ENCODE measurements at regions not wholly inside any gene's neighbourhood (a gene's known extent, or its start where the extent isn't known, plus 50 kb on each side); places are given as distances from the start of the nearest gene placed in this dataset.

DNA sequence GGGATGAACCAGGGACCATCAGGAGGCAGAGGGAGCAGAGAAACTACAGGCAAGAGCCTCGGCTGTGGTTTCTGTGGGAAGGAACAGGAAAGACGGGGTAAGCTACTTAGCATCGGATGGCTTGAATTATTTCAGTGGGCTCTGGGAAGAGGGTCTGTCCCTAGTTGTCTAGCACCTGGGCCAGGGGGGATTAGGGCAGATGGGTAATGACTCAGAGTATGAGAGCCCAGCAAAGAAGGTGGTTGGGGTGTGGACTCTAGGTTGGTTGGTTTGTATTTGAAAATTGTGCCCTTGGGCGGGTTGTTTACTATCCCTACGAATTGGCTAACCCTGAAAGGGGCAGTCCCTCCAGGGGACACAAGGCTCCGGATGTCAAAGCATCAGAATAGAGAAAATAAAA is 148.5 kb upstream of the TAB2 start:
- TF ChIP-seq, protein P1, sequence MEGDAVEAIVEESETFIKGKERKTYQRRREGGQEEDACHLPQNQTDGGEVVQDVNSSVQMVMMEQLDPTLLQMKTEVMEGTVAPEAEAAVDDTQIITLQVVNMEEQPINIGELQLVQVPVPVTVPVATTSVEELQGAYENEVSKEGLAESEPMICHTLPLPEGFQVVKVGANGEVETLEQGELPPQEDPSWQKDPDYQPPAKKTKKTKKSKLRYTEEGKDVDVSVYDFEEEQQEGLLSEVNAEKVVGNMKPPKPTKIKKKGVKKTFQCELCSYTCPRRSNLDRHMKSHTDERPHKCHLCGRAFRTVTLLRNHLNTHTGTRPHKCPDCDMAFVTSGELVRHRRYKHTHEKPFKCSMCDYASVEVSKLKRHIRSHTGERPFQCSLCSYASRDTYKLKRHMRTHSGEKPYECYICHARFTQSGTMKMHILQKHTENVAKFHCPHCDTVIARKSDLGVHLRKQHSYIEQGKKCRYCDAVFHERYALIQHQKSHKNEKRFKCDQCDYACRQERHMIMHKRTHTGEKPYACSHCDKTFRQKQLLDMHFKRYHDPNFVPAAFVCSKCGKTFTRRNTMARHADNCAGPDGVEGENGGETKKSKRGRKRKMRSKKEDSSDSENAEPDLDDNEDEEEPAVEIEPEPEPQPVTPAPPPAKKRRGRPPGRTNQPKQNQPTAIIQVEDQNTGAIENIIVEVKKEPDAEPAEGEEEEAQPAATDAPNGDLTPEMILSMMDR (IDR thresholded peaks at IDR 0.05; ENCODE audit: insufficient read depth, low read length, poor library complexity, severe bottlenecking): no peak
- Histone ChIP-seq H3K36me3 (ENCODE audit: control insufficient read depth, insufficient read depth, low read length) (no peaks in the 10 kb centered on the region), H3K27me3 (ENCODE audit: control insufficient read depth, insufficient read depth, low read length) (no peaks in the 10 kb centered on the region), H3K4me3 (ENCODE audit: low read depth, low read length) (no peak overlapping the region)
- DNase-seq (ENCODE audit: low read depth): no peak

DNA sequence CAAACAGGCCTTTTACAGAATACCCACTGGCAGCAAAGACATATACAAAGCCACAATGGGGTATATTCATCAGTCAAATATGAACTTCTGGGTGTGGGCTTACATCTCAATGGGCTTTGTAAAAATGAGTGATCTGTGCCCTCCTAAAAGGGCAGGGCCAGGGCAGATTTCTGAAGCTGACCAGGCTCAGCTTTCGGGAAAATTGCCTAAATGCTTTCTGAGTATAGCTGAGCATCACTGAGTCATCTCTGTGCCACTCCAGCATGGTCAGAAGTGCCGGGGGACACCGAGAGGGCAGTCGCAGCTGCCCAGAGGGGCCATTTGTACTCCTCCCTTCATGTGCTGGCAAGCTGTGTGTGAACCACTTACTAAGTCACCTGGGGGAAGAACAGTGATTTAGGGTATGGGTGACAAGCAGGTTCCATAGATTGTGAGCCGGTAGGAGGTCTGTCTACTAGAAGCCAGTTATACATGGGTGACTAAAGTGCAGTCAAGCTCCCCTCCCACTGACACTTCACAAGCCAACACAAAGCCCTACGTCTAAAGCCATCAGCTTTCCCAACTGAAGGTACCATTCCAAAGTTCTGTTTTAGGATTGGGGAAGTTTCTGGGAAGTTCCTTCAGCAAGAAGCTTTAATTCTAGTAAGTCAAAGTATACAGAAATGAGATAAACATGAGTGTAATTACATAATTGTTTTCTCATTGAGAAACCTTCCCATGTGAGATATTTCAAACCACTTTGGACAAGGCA is 147.6 kb upstream of the TAB2 start:
- Histone ChIP-seq H3K36me3 (ENCODE audit: control insufficient read depth, insufficient read depth, low read length) (no peaks in the 10 kb centered on the region), H3K27me3 (ENCODE audit: control insufficient read depth, insufficient read depth, low read length) (no peaks in the 10 kb centered on the region), H3K4me3 (ENCODE audit: low read depth, low read length) (no peak overlapping the region)
- DNase-seq (ENCODE audit: low read depth): no peak
- TF ChIP-seq, protein P1 (IDR thresholded peaks at IDR 0.05; ENCODE audit: insufficient read depth, low read length, poor library complexity, severe bottlenecking): no peak

DNA sequence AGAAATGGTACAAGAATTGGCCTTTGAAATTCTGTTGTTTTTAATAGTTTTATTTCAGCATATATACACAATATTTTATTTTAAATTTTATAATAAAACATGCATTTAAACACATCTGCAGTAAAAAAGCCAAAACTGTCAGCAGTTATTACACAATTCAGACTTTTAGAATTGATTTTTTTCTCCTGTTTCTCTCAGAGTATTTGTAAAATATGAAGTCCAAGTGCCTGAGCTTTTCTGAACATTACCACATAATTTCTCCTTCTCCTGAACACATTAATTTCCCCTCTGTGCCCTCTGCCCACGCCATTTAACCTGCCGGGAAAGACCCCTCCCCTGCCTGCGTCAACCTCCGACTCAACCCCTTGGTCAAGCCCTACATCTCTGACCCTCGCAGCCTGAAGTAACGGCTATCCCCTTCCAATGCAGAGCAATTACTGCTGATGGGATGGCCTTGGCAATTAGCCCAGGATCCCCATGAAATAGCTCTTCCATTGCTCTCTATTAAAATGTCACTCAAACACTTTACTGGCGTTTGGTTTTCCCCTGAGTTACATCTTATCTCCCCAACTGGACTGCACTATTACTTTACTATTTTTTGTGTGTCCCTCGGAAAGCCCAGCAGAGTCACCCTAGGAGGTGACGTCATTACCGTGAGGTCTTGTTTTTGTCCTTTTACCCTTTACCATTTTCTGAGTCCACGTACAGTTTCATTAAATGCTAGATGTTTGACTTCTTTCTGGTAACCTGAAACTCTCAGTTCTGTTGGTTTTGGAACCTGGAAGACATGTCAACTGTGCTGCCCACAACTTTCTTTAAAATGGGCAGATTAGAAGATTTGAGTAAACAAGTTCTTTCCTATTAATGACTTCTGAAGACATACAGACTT is 146.7 kb upstream of the TAB2 start:
- TF ChIP-seq, protein P1 (IDR thresholded peaks at IDR 0.05; ENCODE audit: insufficient read depth, low read length, poor library complexity, severe bottlenecking): no peak
- Histone ChIP-seq H3K27me3 (ENCODE audit: control insufficient read depth, insufficient read depth, low read length) (no peaks in the 10 kb centered on the region), H3K4me3 (ENCODE audit: low read depth, low read length) (no peak overlapping the region), H3K36me3 (ENCODE audit: control insufficient read depth, insufficient read depth, low read length) (no peaks in the 10 kb centered on the region)
- DNase-seq (ENCODE audit: low read depth): no peak

DNA sequence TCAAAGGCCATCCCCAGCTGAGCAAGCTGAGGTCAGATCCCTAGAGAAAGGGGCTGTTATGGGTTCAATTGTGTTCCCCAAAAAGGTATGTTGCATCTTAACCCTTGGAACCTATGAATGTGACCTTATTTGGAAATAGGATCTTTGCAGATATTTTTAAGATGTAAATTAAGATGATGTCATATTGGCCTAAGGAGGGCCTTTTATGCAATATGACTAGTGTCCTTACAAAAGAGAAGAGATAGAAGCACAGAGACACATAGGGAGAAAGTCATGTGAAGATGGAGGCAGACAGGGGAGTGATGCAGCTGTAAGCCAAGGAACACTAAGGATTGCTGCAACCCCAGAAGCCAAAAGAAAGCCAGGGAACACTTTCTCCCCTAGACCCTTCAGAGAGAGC is 144.3 kb upstream of the TAB2 start:
- Histone ChIP-seq H3K27me3 (ENCODE audit: control insufficient read depth, insufficient read depth, low read length) (no peaks in the 10 kb centered on the region), H3K4me3 (ENCODE audit: low read depth, low read length) (no peak overlapping the region), H3K36me3 (ENCODE audit: control insufficient read depth, insufficient read depth, low read length) (no peaks in the 10 kb centered on the region)
- TF ChIP-seq, protein P1 (IDR thresholded peaks at IDR 0.05; ENCODE audit: insufficient read depth, low read length, poor library complexity, severe bottlenecking): no peak
- no peak for DNase-seq (ENCODE audit: low read depth)

DNA sequence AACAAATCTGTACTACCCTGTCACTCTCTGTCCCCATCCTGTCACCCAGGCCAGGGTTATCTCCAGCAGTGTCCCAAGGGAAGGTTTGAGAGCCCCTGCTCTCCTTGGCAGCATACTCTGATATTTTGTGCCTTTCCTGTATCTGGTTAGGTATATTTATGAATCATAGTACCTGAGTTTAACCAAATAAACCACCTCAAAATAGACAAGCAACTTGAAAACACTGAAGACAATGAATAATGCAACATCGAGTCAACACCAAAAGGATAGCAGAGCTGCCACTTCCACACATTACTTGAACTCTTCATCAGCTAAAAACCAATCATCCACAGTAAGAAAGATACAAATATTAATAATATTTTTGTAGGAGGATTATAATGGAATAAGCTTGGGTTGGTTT is 142.6 kb upstream of the TAB2 start:
- DNase-seq (ENCODE audit: low read depth): no peak
- H3K4me3 ChIP-seq (ENCODE audit: low read depth, low read length): no peak overlapping the region

More for the DNA sequence above, 142.6 kb upstream of the TAB2 start:
- no peaks in the 10 kb centered on the region for H3K36me3 ChIP-seq (ENCODE audit: control insufficient read depth, insufficient read depth, low read length)
- no peaks in the 10 kb centered on the region for H3K27me3 ChIP-seq (ENCODE audit: control insufficient read depth, insufficient read depth, low read length)
- TF ChIP-seq, protein P1 (IDR thresholded peaks at IDR 0.05; ENCODE audit: insufficient read depth, low read length, poor library complexity, severe bottlenecking): no peak

All from kidney epithelial cell (primary cell).